H1 (cell line): ENCODE measurements at regions not wholly inside any gene's neighbourhood (a gene's known extent, or its start where the extent isn't known, plus 50 kb on each side); places are given as distances from the start of the nearest gene placed in this dataset.

Experiments used
- CTCF ChIA-PET: fragments of 300-600 bp; sonication (Branson Sonifier 250); formaldehyde crosslinking; loops from one replicate; lab custom pipeline; 2021; ENCODE audit not compliant: partially characterized antibody; lab: Charles Lee
- POLR2A ChIA-PET: fragments of 300-600 bp; sonication (Branson Sonifier 250); formaldehyde crosslinking; loops from one replicate; lab custom pipeline; 2021; ENCODE audit warnings: inconsistent platforms; ENCODE audit not compliant: partially characterized antibody; lab: Charles Lee
- DNase-seq, 2 experiments: peaks; one replicate each; pipeline versions ENCODE4 v3.0.0 to v3.0.0-alpha.2; 2010 to 2022; ENCODE audit warnings: low spot score in 2 of 2, low read depth in 1 of 2, mixed read lengths in 1 of 2
- FAIRE-seq: peaks from 2 replicates; lab custom pipeline; 2011; peaks lifted over from hg19 to GRCh38; lab: Jason Lieb, UNC
- H2AFZ ChIP-seq: 2 replicates; pipeline ENCODE4 v1.8.1; 2012; ENCODE audit warnings: low read length, inconsistent platforms
- H2AK5ac ChIP-seq: 2 replicates; pipeline ENCODE4 v1.6.1; 2013; ENCODE audit warnings: low read depth, low read length
- H2BK120ac ChIP-seq: replicated peaks from 2 replicates; pipeline ENCODE3; 2013; ENCODE audit warnings: low read depth, low read length, inconsistent platforms
- H2BK12ac ChIP-seq: 2 replicates; pipeline ENCODE4 v1.6.1; 2013; ENCODE audit warnings: low read depth, low read length
- H2BK15ac ChIP-seq: 2 replicates; pipeline ENCODE4 v1.6.1; 2013; ENCODE audit warnings: low read length
- H2BK20ac ChIP-seq: 2 replicates; pipeline ENCODE4 v1.6.1; 2013; ENCODE audit warnings: low read length
- H2BK5ac ChIP-seq: 2 replicates; pipeline ENCODE4 v1.6.1; 2013; ENCODE audit warnings: low read depth, low read length
- H3K14ac ChIP-seq: 2 replicates; pipeline ENCODE4 v1.6.1; 2013; ENCODE audit warnings: inconsistent platforms; ENCODE audit not compliant: insufficient read length
- H3K18ac ChIP-seq: 2 replicates; pipeline ENCODE4 v1.6.1; 2013; ENCODE audit warnings: low read length; ENCODE audit errors: extremely low read depth
- H3K23ac ChIP-seq: 2 replicates; pipeline ENCODE4 v1.6.1; 2013; ENCODE audit warnings: inconsistent platforms; ENCODE audit not compliant: insufficient read length
- H3K23me2 ChIP-seq: 2 replicates; pipeline ENCODE4 v1.6.1; 2013; ENCODE audit warnings: low read depth, low read length
- H3K27ac ChIP-seq: 2 replicates; pipeline ENCODE4 v1.6.1; 2011; ENCODE audit warnings: low read depth, low read length, inconsistent platforms
- H3K27me3 ChIP-seq, 4 experiments: replicated peaks in 1 of 4; 1 replicate in 1 of 4; 2 replicates in 3 of 4; pipeline versions ENCODE4 v1.6.1 to v1.8.1; 2011 to 2013; ENCODE audit warnings: low read length in 3 of 4, mild to moderate bottlenecking in 3 of 4, inconsistent platforms in 2 of 4, mixed read lengths in 2 of 4, moderate library complexity in 1 of 4; ENCODE audit not compliant: control insufficient read depth in 3 of 4, insufficient read depth in 3 of 4; ENCODE audit errors: extremely low read depth in 1 of 4
- H3K36me3 ChIP-seq, 4 experiments: 2 replicates each; pipeline versions ENCODE4 v1.6.1 to v1.8.1; 2011 to 2013; ENCODE audit warnings: mild to moderate bottlenecking in 4 of 4, low read length in 3 of 4, moderate library complexity in 2 of 4, control low read depth in 1 of 4, inconsistent platforms in 1 of 4; ENCODE audit not compliant: insufficient read depth in 4 of 4, control insufficient read depth in 2 of 4
- H3K4ac ChIP-seq: replicated peaks from 2 replicates; pipeline ENCODE3; 2013; ENCODE audit warnings: low read length, low read depth, mixed read lengths, inconsistent platforms; ENCODE audit not compliant: insufficient read length
- H3K4me1 ChIP-seq, 4 experiments: replicated peaks in 1 of 4; 1 replicate in 1 of 4; 2 replicates in 3 of 4; pipeline versions ENCODE4 v1.6.1 to v1.8.1; 2011 to 2013; ENCODE audit warnings: low read length in 3 of 4, inconsistent platforms in 2 of 4, mixed read lengths in 1 of 4; ENCODE audit not compliant: insufficient read depth in 4 of 4, control insufficient read depth in 3 of 4
- H3K4me2 ChIP-seq, 2 experiments: 2 replicates each; pipeline versions ENCODE4 v1.6.1 to v1.8.1; 2011 to 2013; ENCODE audit warnings: low read depth in 2 of 2, low read length in 2 of 2, control low read depth in 1 of 2, inconsistent platforms in 1 of 2, mild to moderate bottlenecking in 1 of 2; ENCODE audit not compliant: insufficient read depth in 1 of 2
- H3K4me3 ChIP-seq, 4 experiments: fragments of 200-600, 300-600 bp in 1 of 4; sonication (generic), shearing (Covaris generic), sonication (Bioruptor Twin) in 1 of 4; 2 replicates each; pipeline versions ENCODE4 v1.5.1 to v1.8.1; 2011 to 2016; ENCODE audit warnings: low read length in 4 of 4, low read depth in 3 of 4, control low read depth in 2 of 4, inconsistent platforms in 2 of 4, mild to moderate bottlenecking in 2 of 4, mixed read lengths in 1 of 4, moderate library complexity in 1 of 4; ENCODE audit not compliant: insufficient read depth in 2 of 4; ENCODE audit errors: extremely low read depth in 1 of 4
- H3K56ac ChIP-seq: replicated peaks from 2 replicates; pipeline ENCODE3; 2013; ENCODE audit warnings: low read depth, mild to moderate bottlenecking, mixed read lengths, low read length, inconsistent platforms; ENCODE audit not compliant: insufficient read length
- H3K79me1 ChIP-seq: 2 replicates; pipeline ENCODE4 v1.6.1; 2013; ENCODE audit warnings: low read depth, low read length, control low read depth
- H3K79me2 ChIP-seq, 2 experiments: 2 replicates each; pipeline versions ENCODE4 v1.6.1 to v1.8.1; 2012 to 2013; ENCODE audit warnings: low read length in 2 of 2, mild to moderate bottlenecking in 2 of 2, inconsistent platforms in 1 of 2; ENCODE audit not compliant: insufficient read depth in 2 of 2, control insufficient read depth in 1 of 2
- H3K9ac ChIP-seq, 4 experiments: replicated peaks in 1 of 4; 1 replicate in 1 of 4; 2 replicates in 3 of 4; pipeline versions ENCODE4 v1.6.1 to v1.8.1; 2011 to 2013; ENCODE audit warnings: low read depth in 3 of 4, low read length in 3 of 4, control low read depth in 2 of 4, mild to moderate bottlenecking in 2 of 4, moderate library complexity in 2 of 4, inconsistent platforms in 1 of 4; ENCODE audit errors: extremely low read depth in 1 of 4
- H3K9me3 ChIP-seq, 2 experiments: 2 replicates each; pipeline versions ENCODE4 v1.6.1 to v1.8.1; 2012 to 2013; ENCODE audit warnings: mild to moderate bottlenecking in 2 of 2, moderate library complexity in 2 of 2, control low read depth in 1 of 2, inconsistent platforms in 1 of 2, low read depth in 1 of 2, low read length in 1 of 2, mixed read lengths in 1 of 2; ENCODE audit not compliant: insufficient read depth in 2 of 2
- H4K20me1 ChIP-seq, 2 experiments: replicated peaks in 1 of 2; 2 replicates each; pipeline versions ENCODE3 to v1.8.1; 2011 to 2013; ENCODE audit warnings: inconsistent platforms in 2 of 2, low read length in 2 of 2, mild to moderate bottlenecking in 1 of 2; ENCODE audit not compliant: insufficient read depth in 2 of 2, control insufficient read depth in 1 of 2
- H4K5ac ChIP-seq: 2 replicates; pipeline ENCODE4 v1.6.1; 2013; ENCODE audit warnings: low read length, low read depth, mixed read lengths, inconsistent platforms; ENCODE audit not compliant: insufficient read length
- H4K8ac ChIP-seq: 2 replicates; pipeline ENCODE4 v1.8.0; 2013; ENCODE audit warnings: mild to moderate bottlenecking, moderate library complexity, low read length, inconsistent platforms; ENCODE audit not compliant: insufficient read depth; ENCODE audit errors: extremely low read depth
- H4K91ac ChIP-seq: replicated peaks from 2 replicates; pipeline ENCODE3; 2013; ENCODE audit warnings: low read length, mixed read lengths, inconsistent platforms; ENCODE audit not compliant: insufficient read length
- CTBP2 ChIP-seq: IDR thresholded peaks from 2 replicates; pipeline ENCODE4 v1.7.0; 2011; ENCODE audit warnings: borderline replicate concordance, mild to moderate bottlenecking, moderate library complexity, mixed read lengths, low read length; ENCODE audit not compliant: insufficient read depth, insufficient read length
- GTF2F1 ChIP-seq: IDR thresholded peaks from 2 replicates; pipeline ENCODE4 v1.6.1; 2012; ENCODE audit warnings: low read depth, low read length, improper control_type of control experiment, borderline replicate concordance
- KDM1A ChIP-seq: fragments of 200-600, 300-600 bp; sonication (generic); IDR thresholded peaks from 2 replicates; pipeline ENCODE4 v1.7.1; 2016; ENCODE audit warnings: mild to moderate bottlenecking, low read length, borderline replicate concordance
- POLR2AphosphoS5 ChIP-seq: IDR thresholded peaks from 2 replicates; pipeline ENCODE4 v1.6.1; 2011; ENCODE audit warnings: low read depth, low read length
- WGBS, 2 experiments: shearing (Covaris generic) in 1 of 2; methylation state at CpG; one replicate each; pipeline versions ENCODE4 v1.1.6 to v1.1.7; 2013 to 2015; ENCODE audit warnings: low lambda C conversion rate in 2 of 2, mixed read lengths in 2 of 2, inconsistent platforms in 1 of 2, low coverage in 1 of 2, missing lambda C conversion rate in 1 of 2; ENCODE audit not compliant: insufficient replicate concordance in 2 of 2, insufficient coverage in 1 of 2, insufficient read length in 1 of 2; ENCODE audit errors: extremely low coverage in 1 of 2, missing lambda C conversion rate in 1 of 2; 5-methylcytosine and 5-hydroxymethylcytosine counted together
- TF ChIP-seq, protein P1 (sequence below): IDR thresholded peaks from 2 replicates; pipeline ENCODE4 v1.6.1; 2011; ENCODE audit warnings: low read length, improper control_type of control experiment
- TF ChIP-seq, protein P2 (sequence below), 3 experiments: IDR thresholded peaks; 1 replicate in 2 of 3; 2 replicates in 1 of 3; pipeline versions ENCODE4 v1.5.1 to v1.6.1; 2011; ENCODE audit warnings: low read length in 3 of 3, mild to moderate bottlenecking in 3 of 3, inconsistent platforms in 2 of 3, low read depth in 1 of 3, moderate library complexity in 1 of 3; ENCODE audit not compliant: insufficient read depth in 1 of 3; ENCODE audit errors: control extremely low read depth in 1 of 3

DNA sequence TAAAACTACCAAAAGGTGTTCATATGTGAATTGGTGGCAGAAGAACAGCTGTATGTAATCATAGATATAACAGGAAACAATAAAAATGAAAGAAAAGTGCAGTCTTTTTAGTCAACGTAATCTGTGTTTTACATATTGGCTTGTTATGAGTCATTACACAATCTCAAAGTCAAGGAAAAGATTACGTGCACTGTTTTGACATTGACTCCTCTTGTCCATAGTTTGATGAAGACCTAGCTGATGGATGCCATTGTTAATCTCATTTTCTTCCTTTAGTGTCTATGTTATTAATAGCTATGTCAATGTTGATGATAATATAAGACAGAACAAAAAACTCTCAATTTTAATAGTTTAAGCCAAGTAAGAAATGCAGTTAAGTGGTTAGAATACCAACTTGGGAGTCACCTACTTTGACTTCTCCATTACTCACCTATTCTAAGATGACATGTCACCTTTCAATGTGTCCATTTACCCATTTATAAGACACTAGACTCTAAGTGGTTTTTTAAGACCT lies 84.5 kb upstream of the SAMSN1 start:
- TF ChIP-seq CTBP2 (no peak), POLR2AphosphoS5 (no peak), KDM1A (no peak), GTF2F1 (no peak)
- TF ChIP-seq, protein P1, sequence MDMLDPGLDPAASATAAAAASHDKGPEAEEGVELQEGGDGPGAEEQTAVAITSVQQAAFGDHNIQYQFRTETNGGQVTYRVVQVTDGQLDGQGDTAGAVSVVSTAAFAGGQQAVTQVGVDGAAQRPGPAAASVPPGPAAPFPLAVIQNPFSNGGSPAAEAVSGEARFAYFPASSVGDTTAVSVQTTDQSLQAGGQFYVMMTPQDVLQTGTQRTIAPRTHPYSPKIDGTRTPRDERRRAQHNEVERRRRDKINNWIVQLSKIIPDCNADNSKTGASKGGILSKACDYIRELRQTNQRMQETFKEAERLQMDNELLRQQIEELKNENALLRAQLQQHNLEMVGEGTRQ = no peak
- TF ChIP-seq, protein P2, sequence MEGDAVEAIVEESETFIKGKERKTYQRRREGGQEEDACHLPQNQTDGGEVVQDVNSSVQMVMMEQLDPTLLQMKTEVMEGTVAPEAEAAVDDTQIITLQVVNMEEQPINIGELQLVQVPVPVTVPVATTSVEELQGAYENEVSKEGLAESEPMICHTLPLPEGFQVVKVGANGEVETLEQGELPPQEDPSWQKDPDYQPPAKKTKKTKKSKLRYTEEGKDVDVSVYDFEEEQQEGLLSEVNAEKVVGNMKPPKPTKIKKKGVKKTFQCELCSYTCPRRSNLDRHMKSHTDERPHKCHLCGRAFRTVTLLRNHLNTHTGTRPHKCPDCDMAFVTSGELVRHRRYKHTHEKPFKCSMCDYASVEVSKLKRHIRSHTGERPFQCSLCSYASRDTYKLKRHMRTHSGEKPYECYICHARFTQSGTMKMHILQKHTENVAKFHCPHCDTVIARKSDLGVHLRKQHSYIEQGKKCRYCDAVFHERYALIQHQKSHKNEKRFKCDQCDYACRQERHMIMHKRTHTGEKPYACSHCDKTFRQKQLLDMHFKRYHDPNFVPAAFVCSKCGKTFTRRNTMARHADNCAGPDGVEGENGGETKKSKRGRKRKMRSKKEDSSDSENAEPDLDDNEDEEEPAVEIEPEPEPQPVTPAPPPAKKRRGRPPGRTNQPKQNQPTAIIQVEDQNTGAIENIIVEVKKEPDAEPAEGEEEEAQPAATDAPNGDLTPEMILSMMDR (IDR thresholded peaks at IDR 0.05; ENCODE audit: control extremely low read depth in 1 of 3, insufficient read depth in 1 of 3, low read depth in 1 of 3, low read length in 3 of 3) = no peak
- POLR2A ChIA-PET = no interaction called here
- H2BK120ac ChIP-seq = no peak overlapping the region

More for the DNA sequence above, 84.5 kb upstream of the SAMSN1 start:
- no peak overlapping the region for H2AK5ac ChIP-seq
- no peak overlapping the region for H2BK12ac ChIP-seq
- H3K23me2 ChIP-seq = no peaks in the 10 kb centered on the region; the same call in 1 of the 2 replicates
- no peaks in the 10 kb centered on the region for H3K79me2 ChIP-seq
- DNase-seq (no peak), FAIRE-seq (no peak)
- no peak overlapping the region for H3K9ac ChIP-seq
- no peak overlapping the region for H3K4ac ChIP-seq
- H3K4me2 ChIP-seq = no peak overlapping the region
- no peak overlapping the region for H2BK15ac ChIP-seq
- H4K8ac ChIP-seq = no peak overlapping the region
- H3K56ac ChIP-seq = no peak overlapping the region
- no peaks in the 10 kb centered on the region for H3K27me3 ChIP-seq
- H2BK20ac ChIP-seq = no peak overlapping the region
- H3K4me1 ChIP-seq = peaks cover 0 to 4% (median 2%) of the 10 kb centered on the region in 4 experiments; a peak in 2 of 7 replicates
- WGBS, 2 experiments = 93% methylated on average over 2 of the region's 2 CpGs; no CpG with 5 or more reads in 1 of the 2 experiments
- no peaks in the 10 kb centered on the region for H3K9me3 ChIP-seq
- H3K23ac ChIP-seq = no peak overlapping the region
- H3K79me1 ChIP-seq = no peaks in the 10 kb centered on the region
- H3K36me3 ChIP-seq = no peaks in the 10 kb centered on the region; a peak in 1 of 8 replicates
- no peak overlapping the region for H2AFZ ChIP-seq
- H4K91ac ChIP-seq = no peak overlapping the region
- no peak overlapping the region for H4K5ac ChIP-seq
- H3K27ac ChIP-seq = no peak overlapping the region
- no peak overlapping the region for H3K4me3 ChIP-seq
- no peak overlapping the region for H3K14ac ChIP-seq
- H2BK5ac ChIP-seq = no peak overlapping the region
- no peak overlapping the region for H3K18ac ChIP-seq
- H4K20me1 ChIP-seq = no peaks in the 10 kb centered on the region
- CTCF ChIA-PET = no interaction called here
